Posterior cingulate gyrus (tissue), 11 donors: ENCODE measurements at regions not wholly inside any gene's neighbourhood (a gene's known extent, or its start where the extent isn't known, plus 50 kb on each side); places are given as distances from the start of the nearest gene placed in this dataset.
A peak's percentile ranks its signal among the peaks of the same experiment; 100 is the strongest.

Experiments
- DNase-seq, 10 donors: peaks; one replicate each; pipeline versions ENCODE4 v3.0.0 to v3.0.0-alpha.2; 2020 to 2021; ENCODE audit warnings: mixed read lengths in 3 of 10
- intact Hi-C: fragments of 100-400 bp; cut with DNase I; formaldehyde crosslinking; loops from one replicate; pipeline ENCODE4 v1.15.1; 2023

DNA sequence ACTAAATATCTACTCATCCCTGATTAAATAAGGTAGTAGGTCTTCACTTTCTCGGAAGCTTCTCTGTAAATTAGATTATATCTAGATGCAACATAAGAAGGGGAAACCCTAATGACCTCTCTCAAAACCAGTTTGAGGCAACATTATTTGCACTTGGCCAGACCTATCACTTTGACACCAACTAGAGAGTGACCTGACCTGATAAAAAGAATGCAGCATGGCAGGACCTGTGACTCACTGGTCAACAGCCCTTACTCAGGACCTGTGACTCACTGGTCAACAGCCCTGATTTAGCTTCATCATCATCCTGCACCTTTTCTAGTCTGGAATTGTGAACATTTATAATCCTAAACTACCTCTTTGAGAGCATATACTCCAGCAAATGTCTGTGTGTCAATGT is 1957.7 kb upstream of the CELF4 start:
- intact Hi-C loops, result no loop called here

DNA sequence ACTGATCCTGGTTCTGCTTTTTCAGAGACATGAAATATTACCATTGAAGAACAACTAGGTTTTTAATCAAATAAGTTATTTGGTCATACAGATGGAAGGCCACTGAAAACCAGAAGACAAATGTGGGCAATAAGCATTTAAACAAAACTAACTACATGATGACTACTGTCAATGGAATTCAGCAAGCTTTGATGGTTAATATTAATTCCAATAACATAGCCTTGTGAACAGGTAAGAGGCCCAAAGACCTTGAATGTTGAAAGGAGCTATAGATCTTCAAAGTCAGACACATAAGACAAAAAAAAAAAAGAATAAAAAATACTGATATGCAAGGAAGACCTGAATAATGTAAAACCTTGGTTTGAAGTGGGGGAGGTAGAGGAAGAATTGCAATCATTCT is 1955.6 kb upstream of the CELF4 start:
- DNase-seq, result no peak
- intact Hi-C loops, result no loop called here

More for the DNA sequence above, 1957.7 kb upstream of the CELF4 start:
- no peak for DNase-seq

GRCh38 chr18:39519741-39520140 is 1954.1 kb upstream of the CELF4 start:
- DNase-seq, result no peak
- intact Hi-C loops, result no loop called here

DNA sequence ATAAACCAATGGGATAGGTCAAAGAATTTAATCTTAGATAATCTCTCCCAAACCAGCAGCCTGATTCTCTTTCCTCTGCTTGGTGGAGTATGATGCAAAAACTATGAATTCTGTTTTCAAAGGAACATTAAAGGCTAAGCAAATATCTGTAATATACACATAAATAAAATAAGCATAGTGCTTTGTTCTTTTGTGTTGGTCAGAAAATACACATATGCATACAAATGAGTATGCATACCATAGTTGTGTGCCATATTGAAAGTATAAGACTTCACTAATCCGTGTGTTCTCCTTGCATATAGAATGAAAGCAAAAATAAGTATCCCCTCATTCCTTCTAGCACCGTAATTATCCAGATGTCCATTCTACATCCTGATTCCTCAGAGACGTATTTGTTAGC is 1949.7 kb upstream of the CELF4 start:
- intact Hi-C loops, result no loop called here
- no peak for DNase-seq

DNA sequence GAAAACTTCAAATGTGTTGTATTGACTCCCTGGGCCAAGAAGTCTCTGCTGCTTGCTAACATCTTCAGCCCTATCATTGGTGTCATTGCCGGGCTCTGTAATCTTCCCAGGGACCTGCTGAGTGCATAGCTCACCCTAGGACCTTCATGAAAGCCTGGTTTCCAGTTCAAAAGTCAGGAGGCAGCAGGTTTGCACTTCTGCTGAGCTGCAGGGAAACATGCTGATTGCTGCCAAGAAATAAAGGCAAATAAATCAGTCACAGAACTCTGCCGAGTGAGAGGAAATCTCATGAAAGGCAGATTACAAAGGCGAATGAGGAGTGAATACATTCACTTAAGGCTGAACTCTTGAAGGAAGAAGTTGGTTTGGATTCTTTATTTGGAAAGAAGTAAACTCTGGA is 1947.6 kb upstream of the CELF4 start:
- no peak for DNase-seq
- intact Hi-C loops, result no loop called here

GRCh38 chr18:39506581-39507330 is 1941.2 kb upstream of the CELF4 start:
- DNase-seq, result no peak
- intact Hi-C loops, result no loop called here

GRCh38 chr18:39500306-39500705 is 1934.7 kb upstream of the CELF4 start:
- intact Hi-C loops, result no loop called here
- peak in 1 of 10 donors; percentile 9 for DNase-seq

DNA sequence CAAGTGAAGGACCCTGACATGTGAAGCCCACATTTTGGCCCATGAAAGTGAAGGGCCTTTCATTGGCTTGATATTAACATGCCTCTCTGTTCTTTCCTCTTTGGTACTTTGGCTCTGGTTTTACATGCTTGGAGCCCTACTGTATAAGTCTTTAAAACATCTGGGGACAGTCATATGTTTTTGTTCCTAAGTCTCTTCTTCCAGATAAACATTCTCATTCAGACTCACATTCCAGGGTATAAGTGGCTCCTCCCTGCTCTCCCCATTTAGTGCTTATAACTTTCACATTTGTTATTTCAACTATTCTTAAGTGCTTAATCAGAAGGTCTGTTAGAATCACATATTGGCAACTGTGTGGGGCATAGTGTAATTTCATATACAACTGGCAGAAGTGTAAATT is 1932.2 kb upstream of the CELF4 start:
- no peak for DNase-seq
- intact Hi-C loops, result no loop called here

- intact Hi-C loops, result no loop called here
- DNase-seq, result no peak
Measured at GRCh38 chr18:39496986-39497385, 1931.4 kb upstream of the CELF4 start.

DNA sequence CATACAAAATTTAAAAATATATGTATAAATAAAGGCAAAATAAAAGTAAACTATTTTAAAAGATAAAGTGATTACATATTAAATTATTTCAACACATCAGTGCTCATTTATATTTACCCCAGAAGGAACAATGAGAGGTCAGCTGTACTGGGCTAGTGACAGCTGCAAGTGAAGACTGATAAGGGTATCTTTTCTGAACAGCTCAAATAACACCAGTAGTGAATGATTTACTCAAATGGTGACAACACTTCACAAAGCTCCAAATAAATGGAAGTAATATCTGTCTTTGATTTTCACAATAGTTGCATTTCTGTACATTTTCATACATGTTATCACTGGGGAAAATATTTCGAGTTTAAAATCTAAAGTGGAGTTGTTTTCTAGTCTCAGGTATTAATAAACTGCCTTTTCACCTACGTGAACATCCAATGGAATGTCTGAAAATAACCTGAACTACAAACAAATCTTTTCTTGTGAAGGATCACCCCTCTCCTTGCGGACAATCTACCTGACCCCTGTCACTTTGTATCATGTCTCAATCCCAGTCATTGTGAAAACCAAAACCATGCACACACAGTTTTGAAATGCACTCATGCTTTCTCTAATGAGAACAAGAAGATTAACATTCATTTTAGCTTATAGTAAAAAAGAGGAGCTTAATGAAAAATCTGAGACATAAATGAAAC is 1928.8 kb upstream of the CELF4 start:
- no peak for DNase-seq
- intact Hi-C loops, result no loop called here

GRCh38 chr18:39491408-39491807 is 1925.8 kb upstream of the CELF4 start:
- intact Hi-C loops, result no loop called here

GRCh38 chr18:39489431-39489830 is 1923.8 kb upstream of the CELF4 start:
- intact Hi-C loops, result no loop called here
- no peak for DNase-seq

More at GRCh38 chr18:39491408-39491807, 1925.8 kb upstream of the CELF4 start:
- no peak for DNase-seq

GRCh38 chr18:39487932-39488331 is 1922.3 kb upstream of the CELF4 start:
- no peak for DNase-seq
- intact Hi-C loops, result no loop called here

- no peak for DNase-seq
- intact Hi-C loops, result no loop called here
Measured at GRCh38 chr18:39486268-39486667, 1920.7 kb upstream of the CELF4 start.

DNA sequence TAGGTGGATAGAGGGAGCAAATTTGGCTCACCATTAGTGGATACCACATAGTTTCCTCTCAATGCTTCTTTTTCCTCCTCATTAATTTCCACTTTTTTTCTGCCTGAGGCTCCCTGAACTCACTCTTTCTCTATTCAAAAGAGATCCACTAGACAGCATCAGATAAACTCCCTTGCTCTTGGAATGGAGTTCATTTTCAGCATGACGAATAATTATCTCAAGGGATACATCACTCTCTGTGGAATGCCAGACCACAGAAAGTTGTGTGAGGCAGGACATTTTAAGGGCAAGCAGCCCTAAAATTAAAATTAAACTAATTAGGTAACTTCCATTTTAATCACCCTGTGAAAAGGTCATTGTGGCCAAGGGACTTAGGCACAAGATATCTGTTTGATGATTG is 1920.1 kb upstream of the CELF4 start:
- intact Hi-C loops, result no loop called here
- DNase-seq, result no peak

DNA sequence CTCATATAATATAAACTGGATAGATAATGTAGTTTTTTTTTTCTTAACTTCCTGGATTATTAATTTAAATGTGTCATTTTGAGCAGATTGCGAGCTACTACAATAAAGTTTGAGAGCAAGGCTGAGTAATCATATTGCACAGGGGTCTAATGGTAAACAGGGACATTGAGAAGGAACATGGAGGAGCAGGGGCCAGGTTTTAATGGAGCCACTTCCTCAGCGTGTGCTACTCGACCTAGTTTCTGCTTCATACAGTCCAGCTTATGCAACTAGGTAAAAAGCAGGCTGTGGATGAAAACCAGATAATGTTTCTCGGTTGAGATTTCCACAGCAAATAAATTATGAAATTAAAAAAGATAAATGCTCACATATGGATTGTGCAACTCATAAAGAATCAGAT is 1915.7 kb upstream of the CELF4 start:
- intact Hi-C loops, result no loop called here
- no peak for DNase-seq

DNA sequence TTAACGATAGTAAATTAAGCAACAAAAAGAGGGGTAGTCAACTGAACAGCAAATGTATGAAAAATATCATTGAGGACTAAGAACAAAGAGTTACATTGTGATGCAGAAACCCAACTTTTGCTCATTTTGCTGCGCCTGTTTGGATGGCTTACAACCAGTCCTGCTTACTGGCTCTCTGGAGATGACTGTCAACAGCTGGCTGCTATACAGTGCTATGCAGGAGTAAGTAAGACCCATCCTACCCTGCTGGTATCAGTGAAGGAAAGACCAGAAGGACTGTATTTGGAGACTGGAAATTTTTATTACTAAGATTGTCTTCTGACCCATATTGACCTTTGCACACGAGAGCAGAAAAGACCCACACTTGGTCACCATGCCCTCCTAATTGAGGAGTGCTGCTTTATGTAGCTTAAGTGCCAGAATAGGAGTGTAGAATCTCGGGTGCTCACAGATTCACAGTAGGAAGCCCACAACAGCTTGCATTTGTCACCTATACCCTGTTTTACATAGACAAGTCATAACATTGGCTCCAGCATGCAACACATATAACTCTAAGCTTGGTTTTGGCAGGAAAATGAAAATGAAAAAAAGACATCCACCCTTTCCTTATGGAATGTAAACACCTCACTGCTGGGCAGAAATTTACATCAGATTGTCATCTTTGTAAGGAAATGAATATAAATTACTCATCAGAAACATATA is 1915.0 kb upstream of the CELF4 start:
- no peak for DNase-seq
- intact Hi-C loops, result no loop called here

DNA sequence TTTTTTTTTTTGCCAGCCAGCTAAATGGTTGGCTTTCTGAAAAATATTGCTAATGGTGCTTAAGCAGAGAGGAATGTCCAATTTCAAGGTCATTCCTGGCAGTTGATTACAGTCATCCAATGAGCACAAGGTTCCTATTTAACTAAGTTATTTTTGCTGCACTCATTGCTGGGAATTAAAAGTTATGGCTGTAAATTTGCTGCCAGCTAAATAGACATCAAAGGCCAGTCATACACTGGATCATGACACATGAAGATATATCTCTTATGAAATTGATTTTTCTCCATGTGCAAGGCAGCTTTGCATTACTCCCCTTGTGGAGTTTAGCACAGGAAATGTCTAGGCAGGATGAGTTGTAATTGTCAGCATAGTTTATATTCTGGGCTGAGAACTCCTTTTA is 1898.4 kb upstream of the CELF4 start:
- DNase-seq, result no peak
- intact Hi-C loops, result no loop called here

DNA sequence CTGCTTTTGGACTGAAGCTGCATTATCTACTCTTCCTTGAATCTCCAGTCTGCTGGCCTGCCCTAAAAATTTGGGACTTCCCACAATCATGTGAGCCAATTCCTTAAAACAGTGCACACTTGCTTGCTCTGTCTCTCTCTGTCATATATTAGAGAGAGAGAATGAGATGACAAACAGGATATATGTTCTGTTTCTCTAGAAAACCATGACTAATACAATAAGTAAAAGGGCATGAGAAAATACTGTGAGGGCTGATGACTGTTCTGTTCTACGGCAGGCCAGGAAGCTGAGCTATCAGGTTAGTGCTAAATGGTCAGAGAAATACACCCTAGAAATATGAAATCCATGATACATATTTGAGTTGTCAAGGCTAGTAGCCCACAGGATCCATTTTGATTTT is 1896.8 kb upstream of the CELF4 start:
- intact Hi-C loops, result no loop called here
- DNase-seq, result no peak

DNA sequence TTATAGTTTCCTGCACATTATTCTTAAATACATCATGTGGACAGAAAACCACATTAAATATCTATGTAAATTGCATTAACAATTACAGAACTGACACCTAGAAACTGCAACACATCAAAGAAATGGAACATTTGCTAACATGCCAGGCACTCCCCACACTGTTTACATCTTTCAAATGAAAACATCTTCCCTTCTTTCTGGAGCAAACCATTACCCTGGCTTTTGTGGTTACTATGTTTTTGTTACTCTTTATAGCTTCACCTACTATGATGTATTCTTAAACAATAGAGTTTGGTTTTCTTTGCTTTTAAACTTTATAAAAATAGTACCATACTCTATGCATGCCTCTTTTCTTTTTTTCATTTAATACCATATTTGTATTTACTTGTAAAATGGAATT is 1894.5 kb upstream of the CELF4 start:
- no peak for DNase-seq
- intact Hi-C loops, result no loop called here

DNA sequence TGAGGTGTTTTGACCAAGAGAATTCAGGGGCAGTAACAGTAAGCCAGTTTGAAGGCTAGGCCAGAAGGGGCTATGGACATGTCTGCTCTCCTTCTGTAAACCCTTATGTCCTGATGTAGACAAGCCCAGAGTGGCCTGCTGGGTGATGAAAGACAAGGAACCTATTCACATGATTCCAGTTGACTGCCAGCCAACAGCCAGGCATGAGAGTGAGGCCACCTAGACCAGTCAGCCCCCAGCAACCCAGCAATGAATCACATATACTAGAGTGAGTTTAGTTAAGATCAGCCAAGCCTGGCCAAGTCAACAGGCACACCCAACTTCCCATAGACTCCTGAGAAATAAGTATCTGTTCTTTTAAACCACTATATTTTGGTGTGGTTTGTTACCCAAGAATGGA is 1889.7 kb upstream of the CELF4 start:
- peak in 2 of 10 donors; percentile 11 for DNase-seq
- intact Hi-C loops, result no loop called here

DNA sequence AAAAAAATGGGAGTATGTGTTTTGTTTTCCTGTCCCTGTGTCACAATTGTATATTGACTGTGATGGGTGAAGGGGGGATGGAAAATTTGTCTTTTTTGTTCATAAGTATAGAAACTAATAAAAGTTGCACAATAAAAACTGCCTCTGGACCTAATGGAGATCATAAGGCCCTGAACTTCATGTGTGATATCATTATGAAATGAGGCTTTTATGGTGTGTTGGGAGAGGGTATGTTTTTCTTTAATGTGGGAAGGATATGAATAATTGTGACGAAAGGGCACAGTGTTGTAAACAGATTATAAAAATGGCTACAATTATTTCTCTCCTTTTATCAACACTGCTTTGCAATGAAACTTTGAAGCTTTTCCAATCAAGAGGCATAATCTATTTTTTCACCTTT is 1889.3 kb upstream of the CELF4 start:
- no peak for DNase-seq
- intact Hi-C loops, result no loop called here
